HepG2 (cell line): ENCODE measurements at regions not wholly inside any gene's neighbourhood (a gene's known extent, or its start where the extent isn't known, plus 50 kb on each side); places are given as distances from the start of the nearest gene placed in this dataset.

ENCODE experiments used
- ATAC-seq: fragments of 200-7000 bp; cut with Tn5 transposase; 3 replicates; pipeline ENCODE4 v1.9.1; 2020; ENCODE audit warnings: mild to moderate bottlenecking, moderate library complexity
- BruUV-seq: library from RNA; stranded (reverse); fragments of 400-500 nt; replicated peaks from 2 replicates; lab custom pipeline; 2021; lab: Mats Ljungman, UMichigan
- CTCF ChIA-PET: fragments of 300-600 bp; formaldehyde crosslinking; extraction: SDS; loops from one replicate; lab custom pipeline; 2021; ENCODE audit warnings: low total read pairs, inconsistent platforms, low intra/inter-chr PET ratio; lab: Yijun Ruan, JAX
- POLR2A ChIA-PET: fragments of 350-600 bp; sonication (Branson Sonifier 250); formaldehyde crosslinking; loops from one replicate; lab custom pipeline; 2020; ENCODE audit warnings: antibody characterized with exemption, inconsistent platforms; lab: Yijun Ruan, JAX
- DNase-seq: peaks from one replicate; pipeline ENCODE4 v3.0.0-alpha.2; 2015; ENCODE audit warnings: low spot score
- FAIRE-seq: peaks from 3 replicates; lab custom pipeline; 2011; peaks lifted over from hg19 to GRCh38; lab: Jason Lieb, UNC
- H2AFZ ChIP-seq: one replicate; pipeline ENCODE4 v1.6.1; 2011; ENCODE audit warnings: low read length, inconsistent platforms
- H3K27ac ChIP-seq: fragments of 300-600 bp; 3 replicates; pipeline ENCODE4 v1.8.0; 2011; ENCODE audit warnings: mixed run types, mild to moderate bottlenecking, mixed read lengths, low read length, inconsistent platforms; ENCODE audit not compliant: insufficient read depth; ENCODE audit errors: extremely low read length
- H3K27me3 ChIP-seq, 2 experiments: fragments of 200-600 bp in 1 of 2; 2 replicates in 1 of 2; 3 replicates in 1 of 2; pipeline versions ENCODE4 v1.6.0 to v1.8.0; 2011; ENCODE audit warnings: low read length in 2 of 2, mild to moderate bottlenecking in 2 of 2, moderate library complexity in 2 of 2, inconsistent platforms in 1 of 2; ENCODE audit not compliant: insufficient read depth in 2 of 2, control insufficient read depth in 1 of 2
- H3K36me3 ChIP-seq, 2 experiments: fragments of 200-600 bp in 1 of 2; replicated peaks in 1 of 2; 2 replicates in 1 of 2; 3 replicates in 1 of 2; pipeline versions ENCODE4 v1.5.1 to v1.8.0; 2011; ENCODE audit warnings: low read length in 2 of 2, inconsistent platforms in 1 of 2; ENCODE audit not compliant: insufficient read depth in 2 of 2, control insufficient read depth in 1 of 2
- H3K4me1 ChIP-seq: 2 replicates; pipeline ENCODE4 v1.5.1; 2012; ENCODE audit warnings: low read length, inconsistent platforms; ENCODE audit not compliant: insufficient read depth
- H3K4me2 ChIP-seq: 2 replicates; pipeline ENCODE4 v1.6.0; 2011; ENCODE audit warnings: low read depth, low read length, inconsistent platforms
- H3K4me3 ChIP-seq, 3 experiments: fragments of 200-600 bp in 1 of 3; sonication (generic), shearing (Covaris generic) in 1 of 3; replicated peaks in 1 of 3; 2 replicates each; pipeline ENCODE4 v1.5.1; 2011 to 2016; ENCODE audit warnings: low read length in 3 of 3, inconsistent platforms in 2 of 3, low read depth in 2 of 3, mild to moderate bottlenecking in 2 of 3, control low read depth in 1 of 3, mixed read lengths in 1 of 3; ENCODE audit not compliant: insufficient read depth in 1 of 3
- H3K79me2 ChIP-seq: one replicate; pipeline ENCODE4 v1.6.1; 2011; ENCODE audit warnings: low read length, inconsistent platforms; ENCODE audit not compliant: insufficient read depth
- H3K9ac ChIP-seq: 2 replicates; pipeline ENCODE4 v1.6.0; 2011; ENCODE audit warnings: mild to moderate bottlenecking, low read depth, low read length, inconsistent platforms; ENCODE audit not compliant: insufficient read depth
- H3K9me3 ChIP-seq: 2 replicates; pipeline ENCODE4 v1.5.1; 2012; ENCODE audit warnings: mild to moderate bottlenecking, low read length
- H4K20me1 ChIP-seq: 2 replicates; pipeline ENCODE4 v1.6.0; 2011; ENCODE audit warnings: inconsistent platforms, mild to moderate bottlenecking, low read length, moderate library complexity; ENCODE audit not compliant: insufficient read depth
- ETS1 ChIP-seq: sonication (generic); formaldehyde crosslinking; IDR thresholded peaks from 2 replicates; pipeline ENCODE4 v1.4.0; 2020; ENCODE audit warnings: missing genetic modification reagents
- KLF12 ChIP-seq: sonication (generic); formaldehyde crosslinking; IDR thresholded peaks from 2 replicates; pipeline ENCODE4 v1.4.0; 2020; ENCODE audit warnings: missing genetic modification reagents, borderline replicate concordance
- NFE2L1 ChIP-seq: sonication (generic); formaldehyde crosslinking; IDR thresholded peaks from 2 replicates; pipeline ENCODE4 v1.4.0; 2020; ENCODE audit warnings: missing genetic modification reagents, mild to moderate bottlenecking, borderline replicate concordance
- NFIC ChIP-seq: IDR thresholded peaks from 2 replicates; pipeline ENCODE4 v1.6.1; 2012; ENCODE audit warnings: mild to moderate bottlenecking, low read length, inconsistent platforms
- ZNF550 ChIP-seq: sonication (generic); formaldehyde crosslinking; IDR thresholded peaks from 2 replicates; pipeline ENCODE4 v1.4.0; 2020; ENCODE audit warnings: mild to moderate bottlenecking, missing genetic modification reagents, borderline replicate concordance
- ZNF790 ChIP-seq: sonication (generic); formaldehyde crosslinking; IDR thresholded peaks from 2 replicates; pipeline ENCODE4 v1.8.0; 2022; ENCODE audit warnings: missing genetic modification reagents, mild to moderate bottlenecking, borderline replicate concordance
- WGBS: methylation state at CpG from one replicate; pipeline ENCODE4 v1.1.6; 2017; ENCODE audit warnings: low lambda C conversion rate; 5-methylcytosine and 5-hydroxymethylcytosine counted together
- in situ Hi-C: cut with HindIII; loops from 2 replicates; pipeline ENCODE4 v1.10.0; 2017; ENCODE audit warnings: low pct_unique_long_range_greater_than_20kb; ENCODE audit not compliant: extremely low pct_ligation_motif_present
- intact Hi-C: fragments of 100-400 bp; cut with micrococcal nuclease; formaldehyde crosslinking; loops from one replicate; pipeline ENCODE4 v1.10.0; 2022; ENCODE audit not compliant: unreplicated experiment
- TF ChIP-seq, protein P1 (sequence below): sonication (generic); formaldehyde crosslinking; IDR thresholded peaks from 2 replicates; pipeline ENCODE4 v1.5.1; 2020; ENCODE audit warnings: mild to moderate bottlenecking, missing genetic modification reagents, borderline replicate concordance
- TF ChIP-seq, protein P2 (sequence below): sonication (generic); formaldehyde crosslinking; IDR thresholded peaks from 2 replicates; pipeline ENCODE4 v1.4.0; 2020; ENCODE audit warnings: missing genetic modification reagents

GRCh38 chr13:109599901-109600657, 186.3 kb downstream of the IRS2 start:
- Histone ChIP-seq H2AFZ (no peak overlapping the region), H3K4me2 (no peak overlapping the region), H3K4me3 (no peak overlapping the region), H3K9ac (no peak overlapping the region), H3K79me2 (no peaks in the 10 kb centered on the region), H3K27me3 (no peaks in the 10 kb centered on the region), H3K9me3 (peaks cover 13% of the 10 kb centered on the region; the same call in 1 of the 2 replicates), H4K20me1 (no peaks in the 10 kb centered on the region)
- ChIA-PET CTCF (no interaction called here), POLR2A (no interaction called here)
- in situ Hi-C loops (no loop called here), intact Hi-C loops (no loop called here)
- DNase-seq: no peak
- no peak for ATAC-seq
- 46% methylated on average over 11 of the region's 11 CpGs for WGBS
- no peak for FAIRE-seq
- BruUV-seq: no TSS peak
- TF ChIP-seq ZNF550 (CRISPR knock-in tag): no peak
- TF ChIP-seq, protein P1, sequence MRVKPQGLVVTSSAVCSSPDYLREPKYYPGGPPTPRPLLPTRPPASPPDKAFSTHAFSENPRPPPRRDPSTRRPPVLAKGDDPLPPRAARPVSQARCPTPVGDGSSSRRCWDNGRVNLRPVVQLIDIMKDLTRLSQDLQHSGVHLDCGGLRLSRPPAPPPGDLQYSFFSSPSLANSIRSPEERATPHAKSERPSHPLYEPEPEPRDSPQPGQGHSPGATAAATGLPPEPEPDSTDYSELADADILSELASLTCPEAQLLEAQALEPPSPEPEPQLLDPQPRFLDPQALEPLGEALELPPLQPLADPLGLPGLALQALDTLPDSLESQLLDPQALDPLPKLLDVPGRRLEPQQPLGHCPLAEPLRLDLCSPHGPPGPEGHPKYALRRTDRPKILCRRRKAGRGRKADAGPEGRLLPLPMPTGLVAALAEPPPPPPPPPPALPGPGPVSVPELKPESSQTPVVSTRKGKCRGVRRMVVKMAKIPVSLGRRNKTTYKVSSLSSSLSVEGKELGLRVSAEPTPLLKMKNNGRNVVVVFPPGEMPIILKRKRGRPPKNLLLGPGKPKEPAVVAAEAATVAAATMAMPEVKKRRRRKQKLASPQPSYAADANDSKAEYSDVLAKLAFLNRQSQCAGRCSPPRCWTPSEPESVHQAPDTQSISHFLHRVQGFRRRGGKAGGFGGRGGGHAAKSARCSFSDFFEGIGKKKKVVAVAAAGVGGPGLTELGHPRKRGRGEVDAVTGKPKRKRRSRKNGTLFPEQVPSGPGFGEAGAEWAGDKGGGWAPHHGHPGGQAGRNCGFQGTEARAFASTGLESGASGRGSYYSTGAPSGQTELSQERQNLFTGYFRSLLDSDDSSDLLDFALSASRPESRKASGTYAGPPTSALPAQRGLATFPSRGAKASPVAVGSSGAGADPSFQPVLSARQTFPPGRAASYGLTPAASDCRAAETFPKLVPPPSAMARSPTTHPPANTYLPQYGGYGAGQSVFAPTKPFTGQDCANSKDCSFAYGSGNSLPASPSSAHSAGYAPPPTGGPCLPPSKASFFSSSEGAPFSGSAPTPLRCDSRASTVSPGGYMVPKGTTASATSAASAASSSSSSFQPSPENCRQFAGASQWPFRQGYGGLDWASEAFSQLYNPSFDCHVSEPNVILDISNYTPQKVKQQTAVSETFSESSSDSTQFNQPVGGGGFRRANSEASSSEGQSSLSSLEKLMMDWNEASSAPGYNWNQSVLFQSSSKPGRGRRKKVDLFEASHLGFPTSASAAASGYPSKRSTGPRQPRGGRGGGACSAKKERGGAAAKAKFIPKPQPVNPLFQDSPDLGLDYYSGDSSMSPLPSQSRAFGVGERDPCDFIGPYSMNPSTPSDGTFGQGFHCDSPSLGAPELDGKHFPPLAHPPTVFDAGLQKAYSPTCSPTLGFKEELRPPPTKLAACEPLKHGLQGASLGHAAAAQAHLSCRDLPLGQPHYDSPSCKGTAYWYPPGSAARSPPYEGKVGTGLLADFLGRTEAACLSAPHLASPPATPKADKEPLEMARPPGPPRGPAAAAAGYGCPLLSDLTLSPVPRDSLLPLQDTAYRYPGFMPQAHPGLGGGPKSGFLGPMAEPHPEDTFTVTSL (CRISPR knock-in tag): no peak
- TF ChIP-seq ZNF790 (CRISPR knock-in tag): no peak
- no peak for TF ChIP-seq NFIC
- TF ChIP-seq, protein P2, sequence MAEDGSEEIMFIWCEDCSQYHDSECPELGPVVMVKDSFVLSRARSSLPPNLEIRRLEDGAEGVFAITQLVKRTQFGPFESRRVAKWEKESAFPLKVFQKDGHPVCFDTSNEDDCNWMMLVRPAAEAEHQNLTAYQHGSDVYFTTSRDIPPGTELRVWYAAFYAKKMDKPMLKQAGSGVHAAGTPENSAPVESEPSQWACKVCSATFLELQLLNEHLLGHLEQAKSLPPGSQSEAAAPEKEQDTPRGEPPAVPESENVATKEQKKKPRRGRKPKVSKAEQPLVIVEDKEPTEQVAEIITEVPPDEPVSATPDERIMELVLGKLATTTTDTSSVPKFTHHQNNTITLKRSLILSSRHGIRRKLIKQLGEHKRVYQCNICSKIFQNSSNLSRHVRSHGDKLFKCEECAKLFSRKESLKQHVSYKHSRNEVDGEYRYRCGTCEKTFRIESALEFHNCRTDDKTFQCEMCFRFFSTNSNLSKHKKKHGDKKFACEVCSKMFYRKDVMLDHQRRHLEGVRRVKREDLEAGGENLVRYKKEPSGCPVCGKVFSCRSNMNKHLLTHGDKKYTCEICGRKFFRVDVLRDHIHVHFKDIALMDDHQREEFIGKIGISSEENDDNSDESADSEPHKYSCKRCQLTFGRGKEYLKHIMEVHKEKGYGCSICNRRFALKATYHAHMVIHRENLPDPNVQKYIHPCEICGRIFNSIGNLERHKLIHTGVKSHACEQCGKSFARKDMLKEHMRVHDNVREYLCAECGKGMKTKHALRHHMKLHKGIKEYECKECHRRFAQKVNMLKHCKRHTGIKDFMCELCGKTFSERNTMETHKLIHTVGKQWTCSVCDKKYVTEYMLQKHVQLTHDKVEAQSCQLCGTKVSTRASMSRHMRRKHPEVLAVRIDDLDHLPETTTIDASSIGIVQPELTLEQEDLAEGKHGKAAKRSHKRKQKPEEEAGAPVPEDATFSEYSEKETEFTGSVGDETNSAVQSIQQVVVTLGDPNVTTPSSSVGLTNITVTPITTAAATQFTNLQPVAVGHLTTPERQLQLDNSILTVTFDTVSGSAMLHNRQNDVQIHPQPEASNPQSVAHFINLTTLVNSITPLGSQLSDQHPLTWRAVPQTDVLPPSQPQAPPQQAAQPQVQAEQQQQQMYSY (CRISPR knock-in tag): no peak
- TF ChIP-seq KLF12 (CRISPR knock-in tag): no peak
- no peak for TF ChIP-seq ETS1 (CRISPR knock-in tag)
- no peak for TF ChIP-seq NFE2L1
- TF ChIP-seq, all 625 proteins: peak for 0
- Histone ChIP-seq H3K27ac (no peak overlapping the region), H3K36me3 (no peaks in the 10 kb centered on the region), H3K4me1 (no peaks in the 10 kb centered on the region)
